HEK293 (cell line): ENCODE measurements at regions not wholly inside any gene's neighbourhood (a gene's known extent, or its start where the extent isn't known, plus 50 kb on each side); places are given as distances from the start of the nearest gene placed in this dataset.

ENCODE experiments used
- CTCF ChIA-PET: fragments of 350-600 bp; formaldehyde crosslinking; extraction: SDS; loops from one replicate; lab custom pipeline; 2021; ENCODE audit warnings: antibody characterized with exemption; lab: Yijun Ruan, JAX
- POLR2A ChIA-PET: fragments of 300-600 bp; formaldehyde crosslinking; extraction: SDS; loops from one replicate; lab custom pipeline; 2020; ENCODE audit warnings: antibody characterized with exemption, inconsistent platforms; lab: Yijun Ruan, JAX
- H3K27ac ChIP-seq: fragments of 200-500 bp; sonication (Bioruptor generic); 2 replicates; pipeline ENCODE4 v1.5.1; 2014; ENCODE audit warnings: low read depth, low read length, control low read depth, inconsistent platforms; ENCODE audit errors: extremely low read depth
- H3K36me3 ChIP-seq, 2 experiments: fragments of 200-500 bp in 1 of 2; sonication (Bioruptor generic) in 1 of 2; 1 replicate in 1 of 2; 2 replicates in 1 of 2; pipeline ENCODE4 v1.5.1; 2014 to 2017; ENCODE audit warnings: inconsistent platforms in 2 of 2, low read length in 2 of 2; ENCODE audit not compliant: control insufficient read depth in 2 of 2, insufficient read depth in 1 of 2
- H3K4me1 ChIP-seq: fragments of 200-500 bp; sonication (Bioruptor generic); 2 replicates; pipeline ENCODE4 v1.5.1; 2014; ENCODE audit warnings: mild to moderate bottlenecking, low read length, inconsistent platforms; ENCODE audit not compliant: control insufficient read depth, insufficient read depth
- H3K4me3 ChIP-seq: 2 replicates; pipeline ENCODE4 v1.5.1; 2011; ENCODE audit warnings: low read depth, mild to moderate bottlenecking, control low read depth, low read length, moderate library complexity
- H3K9me3 ChIP-seq: fragments of 200-500 bp; sonication (Bioruptor generic); 2 replicates; pipeline ENCODE4 v1.5.1; 2014; ENCODE audit warnings: low read depth, low read length, inconsistent platforms; ENCODE audit not compliant: control insufficient read depth, insufficient read depth
- FEZF1 ChIP-seq: fragments of 450-650 bp; formaldehyde crosslinking; IDR thresholded peaks from 2 replicates; pipeline ENCODE4 v1.5.1; 2016; ENCODE audit warnings: missing biosample characterization, missing genetic modification characterization
- GFI1B ChIP-seq: fragments of 450-650 bp; formaldehyde crosslinking; IDR thresholded peaks from 2 replicates; pipeline ENCODE4 v1.5.1; 2016; ENCODE audit warnings: missing biosample characterization, missing genetic modification characterization
- GLI2 ChIP-seq: fragments of 450-650 bp; formaldehyde crosslinking; IDR thresholded peaks from 2 replicates; pipeline ENCODE4; 2017; ENCODE audit warnings: missing biosample characterization, missing genetic modification characterization, low read depth, borderline replicate concordance
- GLIS2 ChIP-seq: fragments of 450-650 bp; formaldehyde crosslinking; IDR thresholded peaks from 2 replicates; pipeline ENCODE4 v1.5.1; 2016; ENCODE audit warnings: missing biosample characterization, missing genetic modification characterization
- HOXA7 ChIP-seq: sonication (generic); formaldehyde crosslinking; IDR thresholded peaks from 2 replicates; pipeline ENCODE4 v1.8.1; 2022; ENCODE audit warnings: missing genetic modification reagents, borderline replicate concordance
- KLF16 ChIP-seq: fragments of 450-650 bp; formaldehyde crosslinking; IDR thresholded peaks from 2 replicates; pipeline ENCODE4 v1.5.1; 2017; ENCODE audit warnings: missing biosample characterization, missing genetic modification characterization
- RBAK ChIP-seq: fragments of 450-650 bp; formaldehyde crosslinking; IDR thresholded peaks from 2 replicates; pipeline ENCODE4 v1.5.1; 2016; ENCODE audit warnings: missing biosample characterization, missing genetic modification characterization
- ZFP3 ChIP-seq: fragments of 450-650 bp; formaldehyde crosslinking; IDR thresholded peaks from 2 replicates; pipeline ENCODE4 v1.5.1; 2016; ENCODE audit warnings: low read depth, missing biosample characterization, missing genetic modification characterization
- ZNF140 ChIP-seq: fragments of 450-650 bp; formaldehyde crosslinking; IDR thresholded peaks from 2 replicates; pipeline ENCODE4 v1.5.1; 2016; ENCODE audit warnings: missing biosample characterization, missing genetic modification characterization
- ZNF16 ChIP-seq: fragments of 450-650 bp; formaldehyde crosslinking; IDR thresholded peaks from 2 replicates; pipeline ENCODE4 v1.5.1; 2016; ENCODE audit warnings: low read depth, missing biosample characterization, missing genetic modification characterization
- ZNF174 ChIP-seq: fragments of 450-650 bp; formaldehyde crosslinking; IDR thresholded peaks from 2 replicates; pipeline ENCODE4 v1.5.0; 2017; ENCODE audit warnings: missing biosample characterization, mild to moderate bottlenecking, missing genetic modification characterization
- ZNF184 ChIP-seq: fragments of 450-650 bp; IDR thresholded peaks from 2 replicates; pipeline ENCODE4 v1.5.1; 2018; ENCODE audit warnings: missing biosample characterization, mild to moderate bottlenecking, missing genetic modification characterization
- ZNF350 ChIP-seq: fragments of 450-650 bp; formaldehyde crosslinking; IDR thresholded peaks from 2 replicates; pipeline ENCODE4 v1.5.0; 2017; ENCODE audit warnings: missing biosample characterization, mild to moderate bottlenecking, missing genetic modification characterization
- ZNF473 ChIP-seq: fragments of 450-650 bp; formaldehyde crosslinking; IDR thresholded peaks from 2 replicates; pipeline ENCODE4 v1.5.1; 2017; ENCODE audit warnings: missing biosample characterization, missing genetic modification characterization
- ZNF677 ChIP-seq: fragments of 450-650 bp; IDR thresholded peaks from 2 replicates; pipeline ENCODE4 v1.5.0; 2018; ENCODE audit warnings: missing biosample characterization, mild to moderate bottlenecking, missing genetic modification characterization, moderate library complexity
- ZNF701 ChIP-seq: fragments of 450-650 bp; formaldehyde crosslinking; IDR thresholded peaks from 2 replicates; pipeline ENCODE4 v1.5.1; 2016; ENCODE audit warnings: missing biosample characterization, missing genetic modification characterization
- ZNF777 ChIP-seq: fragments of 450-650 bp; formaldehyde crosslinking; IDR thresholded peaks from 2 replicates; pipeline ENCODE4 v1.5.1; 2017; ENCODE audit warnings: missing biosample characterization, missing genetic modification characterization, borderline replicate concordance
- TF ChIP-seq, protein P1 (sequence below): sonication (generic); formaldehyde crosslinking; IDR thresholded peaks from 2 replicates; pipeline ENCODE4 v1.8.1; 2022; ENCODE audit warnings: mild to moderate bottlenecking, moderate library complexity, missing genetic modification reagents
- TF ChIP-seq, protein P2 (sequence below): fragments of 450-650 bp; formaldehyde crosslinking; IDR thresholded peaks from 2 replicates; pipeline ENCODE4 v1.5.1; 2017; ENCODE audit warnings: missing biosample characterization, mild to moderate bottlenecking, missing genetic modification characterization, moderate library complexity
- TF ChIP-seq, protein P3 (sequence below): fragments of 450-650 bp; formaldehyde crosslinking; IDR thresholded peaks from 2 replicates; pipeline ENCODE4 v1.5.1; 2016; ENCODE audit warnings: missing biosample characterization, missing genetic modification characterization
- TF ChIP-seq, protein P4 (sequence below): fragments of 450-650 bp; formaldehyde crosslinking; IDR thresholded peaks from 2 replicates; pipeline ENCODE4 v1.5.1; 2016; ENCODE audit warnings: missing biosample characterization, missing genetic modification characterization, borderline replicate concordance

DNA sequence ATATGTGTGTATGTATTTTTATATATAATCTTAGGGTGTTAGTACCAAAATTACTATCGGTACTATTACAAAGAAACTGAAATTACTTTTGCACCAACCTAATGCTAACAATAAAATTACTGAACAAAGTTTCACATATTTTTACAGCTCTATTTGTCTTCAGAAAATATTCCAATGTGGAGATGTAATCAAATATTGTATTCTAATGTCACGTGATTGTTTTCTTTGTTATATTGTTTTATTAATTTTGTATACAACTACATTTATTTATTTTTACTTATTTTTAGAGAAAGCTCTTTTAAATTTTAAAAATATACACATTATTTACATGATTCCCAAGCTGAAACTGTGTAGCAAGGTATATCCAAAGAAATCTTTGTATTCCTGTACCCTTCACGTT lies 227.1 kb upstream of the KLF12 start:
- no peak overlapping the region for H3K27ac ChIP-seq
- no peak for TF ChIP-seq ZNF677
- no peak for TF ChIP-seq GLIS2 (tag by site-specific recombination)
- no peak for TF ChIP-seq ZNF140 (tag by site-specific recombination)
- no peak for TF ChIP-seq ZFP3 (tag by site-specific recombination)
- TF ChIP-seq, protein P1, sequence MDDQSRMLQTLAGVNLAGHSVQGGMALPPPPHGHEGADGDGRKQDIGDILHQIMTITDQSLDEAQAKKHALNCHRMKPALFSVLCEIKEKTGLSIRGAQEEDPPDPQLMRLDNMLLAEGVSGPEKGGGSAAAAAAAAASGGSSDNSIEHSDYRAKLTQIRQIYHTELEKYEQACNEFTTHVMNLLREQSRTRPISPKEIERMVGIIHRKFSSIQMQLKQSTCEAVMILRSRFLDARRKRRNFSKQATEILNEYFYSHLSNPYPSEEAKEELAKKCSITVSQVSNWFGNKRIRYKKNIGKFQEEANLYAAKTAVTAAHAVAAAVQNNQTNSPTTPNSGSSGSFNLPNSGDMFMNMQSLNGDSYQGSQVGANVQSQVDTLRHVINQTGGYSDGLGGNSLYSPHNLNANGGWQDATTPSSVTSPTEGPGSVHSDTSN (CRISPR knock-in tag), result no peak
- CTCF ChIA-PET, result no interaction called here
- H3K4me3 ChIP-seq, result no peak overlapping the region
- no peaks in the 10 kb centered on the region for H3K36me3 ChIP-seq
- no peaks in the 10 kb centered on the region for H3K4me1 ChIP-seq
- H3K9me3 ChIP-seq, result no peaks in the 10 kb centered on the region
- POLR2A ChIA-PET, result interaction anchor here (0.6 kb wide), 1 partner anchor 1637 kb away, joined by 4 read pairs; no protein-coding TSS in a partner anchor

DNA sequence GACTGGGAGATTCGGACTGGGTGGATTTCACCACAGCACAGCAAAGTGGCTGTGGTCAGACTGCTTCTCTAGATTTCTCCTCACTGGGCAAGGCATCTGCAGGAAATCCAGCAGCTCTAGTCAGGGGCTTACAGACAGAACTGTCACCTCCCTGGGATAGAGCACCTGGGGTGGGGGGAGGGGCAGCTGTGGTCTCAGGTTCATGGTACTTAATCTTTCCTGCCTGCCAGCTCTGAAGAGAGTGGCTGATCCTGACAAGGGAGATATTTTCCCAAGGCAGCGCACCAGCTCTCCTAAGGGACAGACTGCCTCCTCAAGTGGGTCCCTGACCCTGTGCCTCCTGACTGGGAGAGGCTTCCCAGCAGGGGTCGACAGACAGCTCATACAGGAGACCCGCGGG lies 212.8 kb upstream of the KLF12 start:
- no peaks in the 10 kb centered on the region for H3K4me1 ChIP-seq
- no peaks in the 10 kb centered on the region for H3K36me3 ChIP-seq
- no peak overlapping the region for H3K4me3 ChIP-seq
- TF ChIP-seq ZNF16 (tag by site-specific recombination), result no peak
- no peak for TF ChIP-seq ZFP3 (tag by site-specific recombination)
- no peak for TF ChIP-seq ZNF701 (tag by site-specific recombination)
- no peak for TF ChIP-seq ZNF473 (tag by site-specific recombination)
- no peak for TF ChIP-seq ZNF677
- no peak for TF ChIP-seq FEZF1
- no peak for TF ChIP-seq ZNF777
- TF ChIP-seq, protein P2, sequence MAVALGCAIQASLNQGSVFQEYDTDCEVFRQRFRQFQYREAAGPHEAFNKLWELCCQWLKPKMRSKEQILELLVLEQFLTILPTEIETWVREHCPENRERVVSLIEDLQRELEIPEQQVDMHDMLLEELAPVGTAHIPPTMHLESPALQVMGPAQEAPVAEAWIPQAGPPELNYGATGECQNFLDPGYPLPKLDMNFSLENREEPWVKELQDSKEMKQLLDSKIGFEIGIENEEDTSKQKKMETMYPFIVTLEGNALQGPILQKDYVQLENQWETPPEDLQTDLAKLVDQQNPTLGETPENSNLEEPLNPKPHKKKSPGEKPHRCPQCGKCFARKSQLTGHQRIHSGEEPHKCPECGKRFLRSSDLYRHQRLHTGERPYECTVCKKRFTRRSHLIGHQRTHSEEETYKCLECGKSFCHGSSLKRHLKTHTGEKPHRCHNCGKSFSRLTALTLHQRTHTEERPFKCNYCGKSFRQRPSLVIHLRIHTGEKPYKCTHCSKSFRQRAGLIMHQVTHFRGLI, result no peak
- TF ChIP-seq, protein P3, sequence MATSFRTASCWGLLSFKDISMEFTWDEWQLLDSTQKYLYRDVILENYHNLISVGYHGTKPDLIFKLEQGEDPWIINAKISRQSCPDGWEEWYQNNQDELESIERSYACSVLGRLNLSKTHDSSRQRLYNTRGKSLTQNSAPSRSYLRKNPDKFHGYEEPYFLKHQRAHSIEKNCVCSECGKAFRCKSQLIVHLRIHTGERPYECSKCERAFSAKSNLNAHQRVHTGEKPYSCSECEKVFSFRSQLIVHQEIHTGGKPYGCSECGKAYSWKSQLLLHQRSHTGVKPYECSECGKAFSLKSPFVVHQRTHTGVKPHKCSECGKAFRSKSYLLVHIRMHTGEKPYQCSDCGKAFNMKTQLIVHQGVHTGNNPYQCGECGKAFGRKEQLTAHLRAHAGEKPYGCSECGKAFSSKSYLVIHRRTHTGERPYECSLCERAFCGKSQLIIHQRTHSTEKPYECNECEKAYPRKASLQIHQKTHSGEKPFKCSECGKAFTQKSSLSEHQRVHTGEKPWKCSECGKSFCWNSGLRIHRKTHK (tag by site-specific recombination), result no peak
- TF ChIP-seq KLF16, result no peak
- no peak for TF ChIP-seq GLI2 (tag by site-specific recombination)
- TF ChIP-seq, protein P1 (CRISPR knock-in tag), result no peak
- no peak for TF ChIP-seq GFI1B
- TF ChIP-seq HOXA7 (CRISPR knock-in tag), result no peak
- no peaks in the 10 kb centered on the region for H3K9me3 ChIP-seq
- H3K27ac ChIP-seq, result no peak overlapping the region
- POLR2A ChIA-PET, result no interaction called here
- CTCF ChIA-PET, result interaction anchor here (0.6 to 0.7 kb wide), 2 partner anchors 26 to 64 kb away, joined by 3 to 6 read pairs; no protein-coding TSS in a partner anchor

DNA sequence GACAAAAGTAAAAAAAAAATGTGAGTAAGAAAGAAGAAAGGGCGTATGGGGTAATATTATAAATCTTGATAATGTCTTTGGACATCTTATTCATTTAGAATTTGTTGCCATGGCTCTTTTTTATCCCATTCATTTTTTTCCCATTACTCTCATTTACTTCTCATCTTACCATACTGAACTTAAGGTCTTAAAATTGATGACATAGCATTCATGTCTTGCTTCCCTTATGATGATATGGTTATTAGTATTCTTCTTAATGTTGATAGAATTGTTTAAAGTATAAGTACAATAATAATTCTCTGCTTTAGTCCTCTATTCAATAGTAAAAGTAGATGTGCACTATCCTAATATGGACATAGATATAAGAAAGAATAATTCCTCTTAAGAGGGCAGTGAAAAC lies 204.1 kb upstream of the KLF12 start:
- Histone ChIP-seq H3K9me3 (no peaks in the 10 kb centered on the region), H3K4me1 (no peaks in the 10 kb centered on the region), H3K36me3 (no peaks in the 10 kb centered on the region), H3K4me3 (no peak overlapping the region), H3K27ac (no peak overlapping the region)
- TF ChIP-seq, protein P4, sequence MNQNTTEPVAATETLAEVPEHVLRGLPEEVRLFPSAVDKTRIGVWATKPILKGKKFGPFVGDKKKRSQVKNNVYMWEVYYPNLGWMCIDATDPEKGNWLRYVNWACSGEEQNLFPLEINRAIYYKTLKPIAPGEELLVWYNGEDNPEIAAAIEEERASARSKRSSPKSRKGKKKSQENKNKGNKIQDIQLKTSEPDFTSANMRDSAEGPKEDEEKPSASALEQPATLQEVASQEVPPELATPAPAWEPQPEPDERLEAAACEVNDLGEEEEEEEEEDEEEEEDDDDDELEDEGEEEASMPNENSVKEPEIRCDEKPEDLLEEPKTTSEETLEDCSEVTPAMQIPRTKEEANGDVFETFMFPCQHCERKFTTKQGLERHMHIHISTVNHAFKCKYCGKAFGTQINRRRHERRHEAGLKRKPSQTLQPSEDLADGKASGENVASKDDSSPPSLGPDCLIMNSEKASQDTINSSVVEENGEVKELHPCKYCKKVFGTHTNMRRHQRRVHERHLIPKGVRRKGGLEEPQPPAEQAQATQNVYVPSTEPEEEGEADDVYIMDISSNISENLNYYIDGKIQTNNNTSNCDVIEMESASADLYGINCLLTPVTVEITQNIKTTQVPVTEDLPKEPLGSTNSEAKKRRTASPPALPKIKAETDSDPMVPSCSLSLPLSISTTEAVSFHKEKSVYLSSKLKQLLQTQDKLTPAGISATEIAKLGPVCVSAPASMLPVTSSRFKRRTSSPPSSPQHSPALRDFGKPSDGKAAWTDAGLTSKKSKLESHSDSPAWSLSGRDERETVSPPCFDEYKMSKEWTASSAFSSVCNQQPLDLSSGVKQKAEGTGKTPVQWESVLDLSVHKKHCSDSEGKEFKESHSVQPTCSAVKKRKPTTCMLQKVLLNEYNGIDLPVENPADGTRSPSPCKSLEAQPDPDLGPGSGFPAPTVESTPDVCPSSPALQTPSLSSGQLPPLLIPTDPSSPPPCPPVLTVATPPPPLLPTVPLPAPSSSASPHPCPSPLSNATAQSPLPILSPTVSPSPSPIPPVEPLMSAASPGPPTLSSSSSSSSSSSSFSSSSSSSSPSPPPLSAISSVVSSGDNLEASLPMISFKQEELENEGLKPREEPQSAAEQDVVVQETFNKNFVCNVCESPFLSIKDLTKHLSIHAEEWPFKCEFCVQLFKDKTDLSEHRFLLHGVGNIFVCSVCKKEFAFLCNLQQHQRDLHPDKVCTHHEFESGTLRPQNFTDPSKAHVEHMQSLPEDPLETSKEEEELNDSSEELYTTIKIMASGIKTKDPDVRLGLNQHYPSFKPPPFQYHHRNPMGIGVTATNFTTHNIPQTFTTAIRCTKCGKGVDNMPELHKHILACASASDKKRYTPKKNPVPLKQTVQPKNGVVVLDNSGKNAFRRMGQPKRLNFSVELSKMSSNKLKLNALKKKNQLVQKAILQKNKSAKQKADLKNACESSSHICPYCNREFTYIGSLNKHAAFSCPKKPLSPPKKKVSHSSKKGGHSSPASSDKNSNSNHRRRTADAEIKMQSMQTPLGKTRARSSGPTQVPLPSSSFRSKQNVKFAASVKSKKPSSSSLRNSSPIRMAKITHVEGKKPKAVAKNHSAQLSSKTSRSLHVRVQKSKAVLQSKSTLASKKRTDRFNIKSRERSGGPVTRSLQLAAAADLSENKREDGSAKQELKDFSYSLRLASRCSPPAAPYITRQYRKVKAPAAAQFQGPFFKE, result no peak
- no peak for TF ChIP-seq ZFP3 (tag by site-specific recombination)
- no peak for TF ChIP-seq ZNF350 (tag by site-specific recombination)
- TF ChIP-seq ZNF184, result no peak
- no peak for TF ChIP-seq RBAK (tag by site-specific recombination)
- TF ChIP-seq ZNF174, result no peak
- POLR2A ChIA-PET, result no interaction called here
- CTCF ChIA-PET, result no interaction called here
